ENCODE measurements at regions not wholly inside any gene's neighbourhood (a gene's known extent, or its start where the extent isn't known, plus 50 kb on each side); places are given as distances from the start of the nearest gene placed in this dataset.
"Not testable (repeated sequence)": the region's sequence is repeated elsewhere in the genome, so short reads cannot be mapped to it uniquely, and the experiment has no call there.

DNA sequence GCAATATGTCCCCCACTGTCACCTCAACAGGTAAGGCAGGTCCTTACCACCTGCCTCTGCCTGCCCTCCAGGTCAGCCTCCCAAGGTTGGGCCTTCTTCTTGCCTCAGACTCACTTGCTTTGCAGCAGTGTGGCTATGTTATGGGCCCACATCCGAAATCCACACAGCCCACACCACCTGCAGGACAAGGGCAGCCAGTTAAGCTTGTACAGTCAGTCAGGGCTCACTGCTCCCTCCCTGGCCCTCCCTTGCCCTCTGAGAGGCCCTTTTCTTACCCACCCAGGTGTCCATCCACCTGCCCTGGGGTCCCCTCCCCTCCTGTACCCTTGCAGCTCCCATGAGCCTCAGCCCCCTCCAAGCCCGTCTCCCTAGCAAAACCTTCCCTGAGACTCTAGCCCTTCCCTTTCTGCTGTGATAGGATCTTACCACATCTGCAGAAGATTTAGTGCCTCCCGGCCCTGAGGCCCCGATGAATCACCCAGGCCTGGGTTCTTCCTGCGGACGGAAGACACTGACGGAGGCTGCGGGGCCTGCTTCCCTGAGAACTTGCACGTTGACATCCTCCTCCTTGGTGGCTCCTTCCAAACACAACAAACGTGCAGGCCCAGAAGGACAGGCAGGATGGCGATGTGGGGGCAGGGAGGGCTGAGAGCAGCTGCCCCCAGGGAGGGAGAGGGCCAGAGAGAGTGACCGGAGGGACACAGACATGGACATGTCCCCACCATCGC, 5466.2 kb upstream of the TPTE start:
- DNase-seq (ENCODE audit: low read depth in 2 of 2); H4K20me1 ChIP-seq (ENCODE audit: control insufficient read depth, extremely low read depth, insufficient read depth, low read length); H3K27ac ChIP-seq (ENCODE audit: insufficient read depth, low read length); H3K9me3 ChIP-seq (ENCODE audit: control insufficient read depth, insufficient read depth, low read depth, low read length); H3K4me2 ChIP-seq (ENCODE audit: extremely low read depth, insufficient read depth, low read length); H3K4me3 ChIP-seq (replicated peaks in 1 of 4; ENCODE audit: control extremely low read depth in 1 of 4, insufficient read depth in 1 of 4, low read depth in 3 of 4, low read length in 4 of 4); H3K9ac ChIP-seq (ENCODE audit: insufficient read depth, low read length); H3K79me2 ChIP-seq (ENCODE audit: control insufficient read depth, insufficient read depth, low read length); H3K27me3 ChIP-seq (ENCODE audit: control insufficient read depth, insufficient read depth, low read length); H3K4me1 ChIP-seq (ENCODE audit: control insufficient read depth, extremely low read depth, insufficient read depth, low read length); H2AFZ ChIP-seq (ENCODE audit: low read length); H3K36me3 ChIP-seq (ENCODE audit: control insufficient read depth, insufficient read depth, low read length): not testable (repeated sequence)

DNA sequence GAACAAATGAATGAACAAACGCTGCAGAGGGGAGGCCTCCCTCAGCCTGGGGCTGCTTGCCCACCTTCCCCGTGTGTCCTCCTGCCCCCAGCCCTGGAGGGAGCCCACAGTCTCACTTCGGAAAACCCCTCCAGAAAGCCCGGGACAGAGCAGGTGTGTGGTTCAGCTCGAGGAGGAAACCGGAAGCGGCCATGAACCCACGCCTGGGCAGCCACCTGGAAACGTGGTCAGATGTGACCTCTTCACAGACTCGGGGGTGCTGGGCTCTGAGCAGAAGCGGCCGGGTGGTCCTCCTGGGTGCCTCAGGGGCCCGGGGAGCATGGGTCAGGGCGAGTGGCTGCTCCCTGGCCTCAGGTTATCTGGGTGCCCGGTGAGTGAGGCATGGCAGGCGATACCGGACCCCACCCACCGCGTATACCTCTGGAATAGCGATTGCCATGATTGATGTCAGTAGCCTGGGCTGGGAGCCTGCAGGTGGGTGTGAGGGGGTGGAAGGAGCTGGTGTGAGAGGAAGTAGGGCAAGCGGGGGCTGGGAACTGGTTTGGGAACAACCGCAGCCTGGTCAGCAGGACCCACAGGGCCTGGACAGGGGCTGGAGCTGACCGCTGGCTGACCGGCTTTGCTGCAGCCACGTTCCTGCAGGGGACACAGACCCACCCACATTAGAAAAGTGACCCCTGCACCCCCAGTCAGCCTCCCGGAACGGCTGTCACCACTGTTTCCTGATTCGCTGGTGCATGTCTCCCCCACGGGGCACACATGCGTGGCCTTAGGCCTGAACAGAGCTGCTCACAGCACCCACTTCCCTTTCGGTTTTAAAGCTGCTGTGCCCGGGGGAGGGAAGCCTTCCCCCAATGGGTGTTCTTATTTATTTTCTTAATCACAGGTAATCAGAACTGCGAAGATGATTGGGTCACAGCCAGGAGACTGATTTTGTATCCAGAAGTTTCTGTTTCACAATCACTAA, 5465.1 kb upstream of the TPTE start:
- not testable (repeated sequence) for H3K79me2 ChIP-seq (ENCODE audit: control insufficient read depth, insufficient read depth, low read length); DNase-seq (ENCODE audit: low read depth in 2 of 2); H3K27ac ChIP-seq (ENCODE audit: insufficient read depth, low read length); H3K9ac ChIP-seq (ENCODE audit: insufficient read depth, low read length); H4K20me1 ChIP-seq (ENCODE audit: control insufficient read depth, extremely low read depth, insufficient read depth, low read length); H3K36me3 ChIP-seq (ENCODE audit: control insufficient read depth, insufficient read depth, low read length); H3K27me3 ChIP-seq (ENCODE audit: control insufficient read depth, insufficient read depth, low read length); H3K9me3 ChIP-seq (ENCODE audit: control insufficient read depth, insufficient read depth, low read depth, low read length); H3K4me1 ChIP-seq (ENCODE audit: control insufficient read depth, extremely low read depth, insufficient read depth, low read length); H2AFZ ChIP-seq (ENCODE audit: low read length); H3K4me2 ChIP-seq (ENCODE audit: extremely low read depth, insufficient read depth, low read length); H3K4me3 ChIP-seq (replicated peaks in 1 of 4; ENCODE audit: control extremely low read depth in 1 of 4, insufficient read depth in 1 of 4, low read depth in 3 of 4, low read length in 4 of 4)

DNA sequence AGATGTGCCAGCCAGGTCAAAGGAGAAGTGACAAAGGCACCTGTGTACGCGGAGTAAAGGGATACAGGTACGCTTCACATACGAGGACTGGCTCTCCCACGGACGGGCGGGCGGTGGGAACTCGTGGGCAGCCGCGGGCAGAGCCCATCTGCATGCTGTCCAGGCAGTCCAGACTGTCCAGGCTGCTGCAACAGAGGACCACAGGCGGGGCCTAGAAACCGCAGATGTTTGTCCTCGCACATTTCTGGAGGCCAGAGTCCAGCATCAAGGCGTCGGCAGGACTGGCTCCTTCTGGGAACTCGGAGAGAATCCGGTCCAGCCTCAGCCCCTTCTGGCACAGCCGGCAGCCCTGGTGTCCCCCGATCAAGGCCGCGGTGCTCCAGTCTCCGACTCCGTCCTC, 5464.3 kb upstream of the TPTE start:
- H3K9me3 ChIP-seq (ENCODE audit: control insufficient read depth, insufficient read depth, low read depth, low read length); H3K4me2 ChIP-seq (ENCODE audit: extremely low read depth, insufficient read depth, low read length); H3K4me1 ChIP-seq (ENCODE audit: control insufficient read depth, extremely low read depth, insufficient read depth, low read length); H4K20me1 ChIP-seq (ENCODE audit: control insufficient read depth, extremely low read depth, insufficient read depth, low read length); H3K4me3 ChIP-seq (replicated peaks in 1 of 4; ENCODE audit: control extremely low read depth in 1 of 4, insufficient read depth in 1 of 4, low read depth in 3 of 4, low read length in 4 of 4); H3K36me3 ChIP-seq (ENCODE audit: control insufficient read depth, insufficient read depth, low read length); DNase-seq (ENCODE audit: low read depth in 2 of 2); H3K27me3 ChIP-seq (ENCODE audit: control insufficient read depth, insufficient read depth, low read length); H3K79me2 ChIP-seq (ENCODE audit: control insufficient read depth, insufficient read depth, low read length); H3K9ac ChIP-seq (ENCODE audit: insufficient read depth, low read length); H3K27ac ChIP-seq (ENCODE audit: insufficient read depth, low read length); H2AFZ ChIP-seq (ENCODE audit: low read length): not testable (repeated sequence)

DNA sequence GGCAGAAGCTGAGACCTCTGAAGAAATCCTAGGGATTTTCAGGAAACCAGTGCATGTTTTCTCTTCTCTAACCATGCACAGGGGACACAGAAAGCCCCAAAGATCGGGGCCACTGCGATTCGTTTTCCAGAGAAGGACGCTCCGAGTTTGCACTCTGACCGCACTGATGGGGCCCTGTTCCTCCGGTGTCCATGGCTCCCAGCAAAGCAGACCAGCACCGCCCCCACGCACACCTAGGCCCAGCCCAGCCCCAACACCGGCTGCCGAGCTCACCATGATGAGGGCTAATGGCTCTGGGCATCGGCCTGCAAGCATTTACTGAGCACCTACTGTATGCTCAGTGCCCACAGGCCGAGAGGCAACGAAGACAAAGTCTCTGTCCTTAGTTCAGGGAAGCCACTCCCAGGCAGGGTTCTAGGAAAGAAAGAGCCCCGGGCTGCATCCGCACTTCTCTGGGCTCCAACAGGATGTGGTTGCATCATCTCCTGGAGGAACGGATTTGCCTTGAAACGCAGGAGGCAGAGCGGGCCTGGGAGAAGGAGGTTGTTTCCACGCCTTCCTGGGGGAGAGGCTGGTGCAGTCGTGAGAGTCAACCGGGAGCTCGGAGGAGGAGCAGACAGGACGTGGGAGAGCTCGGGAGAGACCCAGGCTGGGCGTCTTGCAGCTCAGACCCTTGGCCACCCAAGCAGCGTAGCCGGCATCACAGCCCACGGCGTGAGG, 5460.9 kb upstream of the TPTE start:
- not testable (repeated sequence) for H2AFZ ChIP-seq (ENCODE audit: low read length); H3K27me3 ChIP-seq (ENCODE audit: control insufficient read depth, insufficient read depth, low read length); H3K4me2 ChIP-seq (ENCODE audit: extremely low read depth, insufficient read depth, low read length); H3K9me3 ChIP-seq (ENCODE audit: control insufficient read depth, insufficient read depth, low read depth, low read length); H3K27ac ChIP-seq (ENCODE audit: insufficient read depth, low read length); DNase-seq (ENCODE audit: low read depth in 2 of 2); H3K79me2 ChIP-seq (ENCODE audit: control insufficient read depth, insufficient read depth, low read length); H3K4me1 ChIP-seq (ENCODE audit: control insufficient read depth, extremely low read depth, insufficient read depth, low read length); H4K20me1 ChIP-seq (ENCODE audit: control insufficient read depth, extremely low read depth, insufficient read depth, low read length); H3K9ac ChIP-seq (ENCODE audit: insufficient read depth, low read length); H3K4me3 ChIP-seq (replicated peaks in 1 of 4; ENCODE audit: control extremely low read depth in 1 of 4, insufficient read depth in 1 of 4, low read depth in 3 of 4, low read length in 4 of 4); H3K36me3 ChIP-seq (ENCODE audit: control insufficient read depth, insufficient read depth, low read length)

DNA sequence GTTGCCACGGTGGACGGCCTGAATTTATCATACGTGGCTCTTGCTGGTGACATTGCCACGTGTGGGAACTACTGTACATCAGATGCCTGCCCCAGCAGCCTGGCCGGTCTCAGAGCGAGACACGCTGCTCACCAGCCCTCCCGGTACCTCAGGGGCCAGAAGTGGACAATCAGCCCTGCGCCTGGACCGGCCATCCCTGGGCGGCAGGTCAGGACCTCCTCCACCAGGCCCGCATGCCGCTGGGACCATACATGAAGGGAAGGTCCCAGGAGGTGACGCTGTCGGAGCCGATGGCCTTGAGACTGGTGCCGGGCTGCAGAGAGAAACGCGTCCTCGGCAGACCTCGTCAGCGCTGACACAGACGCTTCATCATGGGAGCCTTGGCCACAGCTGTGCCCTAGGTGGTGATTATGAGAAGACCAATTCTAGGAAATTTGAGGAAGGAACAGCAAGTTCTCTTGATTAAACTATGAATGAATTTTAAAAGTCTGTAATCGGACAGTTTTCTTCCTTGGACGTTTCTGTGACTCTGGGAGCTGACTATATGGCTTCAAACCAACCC, 5456.7 kb upstream of the TPTE start:
- H2AFZ ChIP-seq (ENCODE audit: low read length); H4K20me1 ChIP-seq (ENCODE audit: control insufficient read depth, extremely low read depth, insufficient read depth, low read length); H3K27ac ChIP-seq (ENCODE audit: insufficient read depth, low read length); H3K4me3 ChIP-seq (replicated peaks in 1 of 4; ENCODE audit: control extremely low read depth in 1 of 4, insufficient read depth in 1 of 4, low read depth in 3 of 4, low read length in 4 of 4); H3K36me3 ChIP-seq (ENCODE audit: control insufficient read depth, insufficient read depth, low read length); H3K9me3 ChIP-seq (ENCODE audit: control insufficient read depth, insufficient read depth, low read depth, low read length); H3K9ac ChIP-seq (ENCODE audit: insufficient read depth, low read length); H3K4me1 ChIP-seq (ENCODE audit: control insufficient read depth, extremely low read depth, insufficient read depth, low read length); H3K27me3 ChIP-seq (ENCODE audit: control insufficient read depth, insufficient read depth, low read length); H3K4me2 ChIP-seq (ENCODE audit: extremely low read depth, insufficient read depth, low read length); DNase-seq (ENCODE audit: low read depth in 2 of 2); H3K79me2 ChIP-seq (ENCODE audit: control insufficient read depth, insufficient read depth, low read length): not testable (repeated sequence)

DNA sequence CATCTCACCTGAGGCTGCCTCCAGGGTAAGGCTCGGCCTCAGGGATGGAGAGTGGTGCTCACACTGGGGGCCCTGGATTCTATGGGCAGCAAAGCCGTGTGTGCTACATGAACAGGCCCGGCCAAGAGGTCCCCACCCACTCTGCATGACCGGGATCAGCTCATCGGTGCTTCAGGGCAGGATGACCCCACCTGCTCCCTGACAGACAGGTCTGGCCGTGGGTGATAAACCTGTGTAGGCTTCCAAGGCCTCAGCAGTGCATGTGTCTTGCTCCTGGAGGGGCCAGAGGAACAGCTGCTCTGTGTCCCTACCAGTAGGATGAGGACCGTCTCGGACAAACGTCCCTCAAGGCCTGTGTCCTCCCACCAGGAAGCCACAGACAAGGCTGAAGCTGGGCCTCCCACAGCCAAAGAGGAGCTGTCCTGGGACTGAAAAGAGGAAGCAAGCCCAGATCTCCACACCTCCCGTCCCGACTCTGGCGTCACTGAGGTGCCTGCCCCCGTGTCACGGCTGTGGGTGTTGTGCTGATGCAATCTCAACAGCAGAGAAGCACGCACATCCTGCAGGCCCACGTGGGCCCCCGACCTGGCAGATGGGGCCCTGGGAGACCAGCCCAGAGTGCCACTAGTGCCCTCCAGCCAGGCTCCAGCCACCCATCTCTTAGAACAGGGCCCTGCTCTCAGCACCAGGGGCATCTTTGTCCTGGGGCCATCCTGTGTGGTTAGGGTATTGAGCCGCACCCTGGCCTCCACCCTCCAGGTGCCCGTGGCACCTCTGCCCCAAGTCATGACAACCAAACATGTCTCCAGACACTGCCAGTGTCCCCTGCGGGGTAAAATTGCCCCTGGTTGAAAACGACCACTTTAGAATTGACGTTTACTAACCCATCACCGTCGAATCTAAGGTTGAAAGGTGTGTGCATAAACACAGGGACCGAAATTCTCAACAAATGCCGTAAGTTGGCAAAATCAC, 5455.9 kb upstream of the TPTE start:
- not testable (repeated sequence) for H3K36me3 ChIP-seq (ENCODE audit: control insufficient read depth, insufficient read depth, low read length); H3K9me3 ChIP-seq (ENCODE audit: control insufficient read depth, insufficient read depth, low read depth, low read length); H3K27me3 ChIP-seq (ENCODE audit: control insufficient read depth, insufficient read depth, low read length); H3K27ac ChIP-seq (ENCODE audit: insufficient read depth, low read length); H2AFZ ChIP-seq (ENCODE audit: low read length); H3K4me3 ChIP-seq (replicated peaks in 1 of 4; ENCODE audit: control extremely low read depth in 1 of 4, insufficient read depth in 1 of 4, low read depth in 3 of 4, low read length in 4 of 4); H3K79me2 ChIP-seq (ENCODE audit: control insufficient read depth, insufficient read depth, low read length); H3K4me1 ChIP-seq (ENCODE audit: control insufficient read depth, extremely low read depth, insufficient read depth, low read length); H3K4me2 ChIP-seq (ENCODE audit: extremely low read depth, insufficient read depth, low read length); H3K9ac ChIP-seq (ENCODE audit: insufficient read depth, low read length); H4K20me1 ChIP-seq (ENCODE audit: control insufficient read depth, extremely low read depth, insufficient read depth, low read length)
- peak in 1 of 2 donors; percentile 0 for DNase-seq (ENCODE audit: low read depth in 2 of 2)
